Neuronal stem cell (in vitro differentiated cells): ENCODE measurements at regions not wholly inside any gene's neighbourhood (a gene's known extent, or its start where the extent isn't known, plus 50 kb on each side); places are given as distances from the start of the nearest gene placed in this dataset.

Experiments used
- DNase-seq: peaks from one replicate; pipeline ENCODE4 v3.0.0-alpha.2; 2013; ENCODE audit warnings: low spot score
- H2AFZ ChIP-seq: one replicate; pipeline ENCODE4 v1.6.1; 2013; ENCODE audit warnings: mild to moderate bottlenecking, low read length, inconsistent platforms
- H2AK5ac ChIP-seq: 2 replicates; pipeline ENCODE4 v1.6.1; 2013; ENCODE audit warnings: low read depth, mild to moderate bottlenecking, inconsistent platforms, low read length, moderate library complexity, mixed read lengths
- H2BK120ac ChIP-seq: 2 replicates; pipeline ENCODE4 v1.6.1; 2013; ENCODE audit warnings: low read depth, mild to moderate bottlenecking, inconsistent platforms, low read length, moderate library complexity, mixed read lengths
- H2BK12ac ChIP-seq: one replicate; pipeline ENCODE4 v1.6.1; 2013; ENCODE audit warnings: low read length, inconsistent platforms
- H2BK15ac ChIP-seq: 2 replicates; pipeline ENCODE4 v1.6.1; 2013; ENCODE audit warnings: mild to moderate bottlenecking, low read length, inconsistent platforms, mixed read lengths
- H2BK5ac ChIP-seq: one replicate; pipeline ENCODE4 v1.6.1; 2013; ENCODE audit warnings: inconsistent platforms, mild to moderate bottlenecking, low read length, moderate library complexity
- H3K14ac ChIP-seq: one replicate; pipeline ENCODE4 v1.6.1; 2013; ENCODE audit warnings: low read length, inconsistent platforms
- H3K18ac ChIP-seq: 2 replicates; pipeline ENCODE4 v1.6.1; 2013; ENCODE audit warnings: low read length, inconsistent platforms
- H3K23ac ChIP-seq: 2 replicates; pipeline ENCODE4 v1.6.1; 2013; ENCODE audit warnings: low read depth, mild to moderate bottlenecking, mixed read lengths, low read length, inconsistent platforms; ENCODE audit not compliant: poor library complexity
- H3K27ac ChIP-seq: replicated peaks from 3 replicates; pipeline ENCODE4 v1.5.1; 2013; ENCODE audit warnings: low read length, inconsistent platforms
- H3K27me3 ChIP-seq, 3 experiments: 2 replicates each; pipeline ENCODE4 v1.6.1; 2013; ENCODE audit warnings: low read length in 3 of 3, mild to moderate bottlenecking in 2 of 3, inconsistent platforms in 1 of 3, low read depth in 1 of 3, mixed read lengths in 1 of 3, moderate library complexity in 1 of 3; ENCODE audit not compliant: control insufficient read depth in 3 of 3, insufficient read depth in 3 of 3
- H3K36me3 ChIP-seq, 2 donors: replicated peaks in 1 of 2; 2 replicates each; pipeline ENCODE4 v1.6.1; 2013; ENCODE audit warnings: low read length in 2 of 2; ENCODE audit not compliant: control insufficient read depth in 2 of 2, insufficient read depth in 2 of 2
- H3K4ac ChIP-seq: 2 replicates; pipeline ENCODE4 v1.6.1; 2013; ENCODE audit warnings: inconsistent platforms, mild to moderate bottlenecking, low read length, moderate library complexity
- H3K4me1 ChIP-seq, 2 donors: 1 replicate in 1 of 2; 2 replicates in 1 of 2; pipeline ENCODE4 v1.6.1; 2013; ENCODE audit warnings: low read length in 2 of 2, low read depth in 1 of 2; ENCODE audit not compliant: control insufficient read depth in 2 of 2, insufficient read depth in 1 of 2
- H3K4me2 ChIP-seq: one replicate; pipeline ENCODE4 v1.6.1; 2013; ENCODE audit warnings: mild to moderate bottlenecking, low read length, inconsistent platforms; ENCODE audit not compliant: insufficient read depth, poor library complexity, severe bottlenecking
- H3K4me3 ChIP-seq, 2 donors: 2 replicates each; pipeline ENCODE4 v1.5.1; 2013; ENCODE audit warnings: low read length in 2 of 2, mild to moderate bottlenecking in 2 of 2, inconsistent platforms in 1 of 2, moderate library complexity in 1 of 2
- H3K79me1 ChIP-seq: one replicate; pipeline ENCODE4 v1.6.1; 2013; ENCODE audit warnings: low read depth, mild to moderate bottlenecking, inconsistent platforms, low read length, moderate library complexity
- H3K9ac ChIP-seq: one replicate; pipeline ENCODE4 v1.6.1; 2013; ENCODE audit warnings: mild to moderate bottlenecking, low read depth, low read length, inconsistent platforms; ENCODE audit not compliant: poor library complexity
- H3K9me3 ChIP-seq, 2 donors: replicated peaks in 1 of 2; 2 replicates each; pipeline versions ENCODE3 to v1.6.1; 2013; ENCODE audit warnings: low read length in 2 of 2, mild to moderate bottlenecking in 2 of 2, inconsistent platforms in 1 of 2, low read depth in 1 of 2, mixed read lengths in 1 of 2, moderate library complexity in 1 of 2; ENCODE audit not compliant: control insufficient read depth in 2 of 2, insufficient read depth in 1 of 2
- H4K8ac ChIP-seq: one replicate; pipeline ENCODE4 v1.6.1; 2013; ENCODE audit warnings: low read depth, mild to moderate bottlenecking, inconsistent platforms, low read length, moderate library complexity
- H4K91ac ChIP-seq: one replicate; pipeline ENCODE4 v1.6.1; 2013; ENCODE audit warnings: low read length, low read depth, mild to moderate bottlenecking, inconsistent platforms; ENCODE audit not compliant: poor library complexity
- WGBS, 2 donors: extraction: QIAGEN DNeasy Blood & Tissue Kit; methylation state at CpG; one replicate each; pipeline ENCODE4 v1.1.7; 2013; ENCODE audit warnings: missing lambda C conversion rate in 2 of 2, mixed read lengths in 1 of 2; ENCODE audit not compliant: insufficient read length in 2 of 2, insufficient replicate concordance in 1 of 2; ENCODE audit errors: extremely low coverage in 2 of 2; 5-methylcytosine and 5-hydroxymethylcytosine counted together

GRCh38 chr3:194983620-194984019, 287.3 kb downstream of the XXYLT1 start:
- Histone ChIP-seq H3K23ac (no peak overlapping the region), H3K4me2 (no peak overlapping the region), H3K9ac (no peak overlapping the region), H3K14ac (no peak overlapping the region), H3K4ac (no peak overlapping the region), H2AFZ (no peak overlapping the region), H3K36me3 (no peaks in the 10 kb centered on the region), H3K4me1 (peaks cover 0 to 5% of the 10 kb centered on the region in 2 donors), H4K8ac (no peak overlapping the region), H2BK5ac (no peak overlapping the region), H3K9me3 (no peaks in the 10 kb centered on the region), H3K79me1 (no peaks in the 10 kb centered on the region), H3K27me3 (peaks cover 0 to 3% (median 0%) of the 10 kb centered on the region in 3 experiments), H3K4me3 (no peak overlapping the region), H2BK15ac (no peak overlapping the region), H2BK120ac (no peak overlapping the region), H2BK12ac (no peak overlapping the region), H3K27ac (no peak overlapping the region), H3K18ac (no peak overlapping the region), H2AK5ac (no peak overlapping the region), H4K91ac (no peak overlapping the region)
- DNase-seq, result no peak
- WGBS, 2 donors, result no CpG with 5 or more reads among the region's 2 CpGs

GRCh38 chr3:194984066-194984465, 286.9 kb downstream of the XXYLT1 start:
- no peak overlapping the region for H3K9ac ChIP-seq
- no CpG with 5 or more reads among the region's 3 CpGs for WGBS, 2 donors
- H3K4ac ChIP-seq, result no peak overlapping the region
- no peaks in the 10 kb centered on the region for H3K36me3 ChIP-seq
- no peak overlapping the region for H3K4me3 ChIP-seq
- H2BK120ac ChIP-seq, result no peak overlapping the region
- no peak overlapping the region for H2BK15ac ChIP-seq
- H4K8ac ChIP-seq, result no peak overlapping the region
- H3K4me1 ChIP-seq, result peaks cover 0 to 5% of the 10 kb centered on the region in 2 donors
- H2BK12ac ChIP-seq, result no peak overlapping the region
- no peak overlapping the region for H2AFZ ChIP-seq
- H3K18ac ChIP-seq, result no peak overlapping the region
- H3K27me3 ChIP-seq, result peaks cover 0 to 3% (median 0%) of the 10 kb centered on the region in 3 experiments
- H3K9me3 ChIP-seq, result no peaks in the 10 kb centered on the region
- H3K23ac ChIP-seq, result no peak overlapping the region
- H3K14ac ChIP-seq, result no peak overlapping the region
- H4K91ac ChIP-seq, result no peak overlapping the region
- DNase-seq, result no peak
- H3K27ac ChIP-seq, result no peak overlapping the region
- H2AK5ac ChIP-seq, result no peak overlapping the region
- no peak overlapping the region for H3K4me2 ChIP-seq
- no peak overlapping the region for H2BK5ac ChIP-seq
- H3K79me1 ChIP-seq, result no peaks in the 10 kb centered on the region

GRCh38 chr3:194984622-194985021, 286.3 kb downstream of the XXYLT1 start:
- Histone ChIP-seq H3K4me3 (peak overlapping the region in 1 of 2 donors; percentile 1), H3K27ac (no peak overlapping the region), H3K4me2 (peak overlapping the region; percentile 47), H2BK5ac (peak overlapping the region; percentile 40), H3K9ac (no peak overlapping the region), H3K79me1 (no peaks in the 10 kb centered on the region), H2BK15ac (peak overlapping the region; percentile 28), H2AFZ (no peak overlapping the region), H3K36me3 (no peaks in the 10 kb centered on the region), H3K27me3 (peaks cover 0 to 7% (median 0%) of the 10 kb centered on the region in 3 experiments), H3K4me1 (peaks cover 0 to 5% of the 10 kb centered on the region in 2 donors), H3K23ac (peak overlapping the region; percentile 83), H3K14ac (no peak overlapping the region), H4K8ac (peak overlapping the region; percentile 87), H2BK120ac (no peak overlapping the region), H3K18ac (peak overlapping the region; percentile 31), H2BK12ac (peak overlapping the region; percentile 23), H2AK5ac (peak overlapping the region; percentile 40), H3K9me3 (no peaks in the 10 kb centered on the region), H4K91ac (no peak overlapping the region), H3K4ac (no peak overlapping the region)
- DNase-seq, result no peak
- whole genome bisulfite sequencing, 2 donors, result no CpG with 5 or more reads among the region's 9 CpGs

GRCh38 chr3:194985031-194985578, 285.9 kb downstream of the XXYLT1 start:
- Histone ChIP-seq H2AK5ac (peak overlapping the region; percentile 40), H2BK5ac (peak overlapping the region; percentile 40), H4K8ac (peak overlapping the region; percentile 87), H3K18ac (peak overlapping the region; percentile 31), H3K9ac (peak overlapping the region; percentile 10), H3K36me3 (no peaks in the 10 kb centered on the region), H3K4me3 (no peak overlapping the region), H2AFZ (peak overlapping the region; percentile 49), H4K91ac (no peak overlapping the region), H3K27me3 (peaks cover 0 to 7% (median 0%) of the 10 kb centered on the region in 3 experiments), H3K4me1 (peaks cover 0 to 5% of the 10 kb centered on the region in 2 donors), H3K27ac (no peak overlapping the region), H3K79me1 (no peaks in the 10 kb centered on the region), H3K4me2 (peak overlapping the region; percentile 47), H3K14ac (no peak overlapping the region), H3K4ac (no peak overlapping the region), H2BK15ac (peak overlapping the region; percentile 28), H3K9me3 (no peaks in the 10 kb centered on the region), H2BK120ac (no peak overlapping the region), H2BK12ac (peak overlapping the region; percentile 23), H3K23ac (peak overlapping the region; percentile 83)
- peak; percentile 44 for DNase-seq
- WGBS, 2 donors, result no CpG with 5 or more reads among the region's 33 CpGs
